Mucosa of stomach (tissue), 1 donor: ENCODE measurements at regions not wholly inside any gene's neighbourhood (a gene's known extent, or its start where the extent isn't known, plus 50 kb on each side); places are given as distances from the start of the nearest gene placed in this dataset.
"Not testable (repeated sequence)": the region's sequence is repeated elsewhere in the genome, so short reads cannot be mapped to it uniquely, and the experiment has no call there.

Experiments
- H3K27me3 ChIP-seq: one replicate; pipeline ENCODE4 v1.7.0; 2013; ENCODE audit warnings: mild to moderate bottlenecking, low read length; ENCODE audit not compliant: control insufficient read depth, insufficient read depth
- H3K36me3 ChIP-seq: one replicate; pipeline ENCODE4 v1.7.0; 2013; ENCODE audit warnings: low read length; ENCODE audit not compliant: control insufficient read depth, insufficient read depth
- H3K4me1 ChIP-seq: one replicate; pipeline ENCODE4 v1.7.0; 2013; ENCODE audit warnings: mild to moderate bottlenecking, low read length; ENCODE audit not compliant: control insufficient read depth, insufficient read depth
- H3K4me3 ChIP-seq: one replicate; pipeline ENCODE4 v1.7.0; 2013; ENCODE audit warnings: low read length
- H3K9ac ChIP-seq: one replicate; pipeline ENCODE4 v1.7.0; 2013; ENCODE audit warnings: mild to moderate bottlenecking, low read length, moderate library complexity
- H3K9me3 ChIP-seq: one replicate; pipeline ENCODE4 v1.7.0; 2013; ENCODE audit warnings: mild to moderate bottlenecking, low read length, moderate library complexity; ENCODE audit not compliant: control insufficient read depth
- donor health status: Pancreatic carcinoma.

GRCh38 chr5:67639313-67639712, 442.7 kb upstream of the CD180 start:
- H3K9ac ChIP-seq = no peak overlapping the region
- H3K27me3 ChIP-seq = no peaks in the 10 kb centered on the region
- H3K4me3 ChIP-seq = no peak overlapping the region
- H3K9me3 ChIP-seq = no peaks in the 10 kb centered on the region
- H3K36me3 ChIP-seq = no peaks in the 10 kb centered on the region
- no peaks in the 10 kb centered on the region for H3K4me1 ChIP-seq

- H3K4me1 ChIP-seq = no peaks in the 10 kb centered on the region
- no peaks in the 10 kb centered on the region for H3K27me3 ChIP-seq
- H3K36me3 ChIP-seq = no peaks in the 10 kb centered on the region
- H3K9me3 ChIP-seq = no peaks in the 10 kb centered on the region
- no peak overlapping the region for H3K4me3 ChIP-seq
- no peak overlapping the region for H3K9ac ChIP-seq
Measured at GRCh38 chr5:67636850-67637524, 440.4 kb upstream of the CD180 start.

GRCh38 chr5:67636091-67636490, 439.5 kb upstream of the CD180 start:
- Histone ChIP-seq H3K9me3 (no peaks in the 10 kb centered on the region), H3K4me1 (no peaks in the 10 kb centered on the region), H3K27me3 (no peaks in the 10 kb centered on the region), H3K9ac (no peak overlapping the region), H3K36me3 (no peaks in the 10 kb centered on the region), H3K4me3 (no peak overlapping the region)

GRCh38 chr5:67627079-67627478, 430.5 kb upstream of the CD180 start:
- not testable (repeated sequence) for H3K9me3 ChIP-seq, H3K36me3 ChIP-seq, H3K27me3 ChIP-seq, H3K4me1 ChIP-seq, H3K9ac ChIP-seq, H3K4me3 ChIP-seq

GRCh38 chr5:67623078-67623477, 426.5 kb upstream of the CD180 start:
- Histone ChIP-seq H3K9ac (no peak overlapping the region), H3K9me3 (no peaks in the 10 kb centered on the region)

GRCh38 chr5:67620424-67621397, 424.1 kb upstream of the CD180 start:
- Histone ChIP-seq H3K36me3 (no peaks in the 10 kb centered on the region), H3K4me3 (no peak overlapping the region), H3K27me3 (no peaks in the 10 kb centered on the region), H3K4me1 (no peaks in the 10 kb centered on the region), H3K9me3 (no peaks in the 10 kb centered on the region), H3K9ac (no peak overlapping the region)

More at GRCh38 chr5:67623078-67623477, 426.5 kb upstream of the CD180 start:
- H3K4me1 ChIP-seq = no peaks in the 10 kb centered on the region
- H3K36me3 ChIP-seq = no peaks in the 10 kb centered on the region
- no peaks in the 10 kb centered on the region for H3K27me3 ChIP-seq
- H3K4me3 ChIP-seq = no peak overlapping the region

- H3K4me1 ChIP-seq = no peaks in the 10 kb centered on the region
- H3K9me3 ChIP-seq = no peaks in the 10 kb centered on the region
- H3K27me3 ChIP-seq = no peaks in the 10 kb centered on the region
- H3K36me3 ChIP-seq = no peaks in the 10 kb centered on the region
- no peak overlapping the region for H3K4me3 ChIP-seq
- no peak overlapping the region for H3K9ac ChIP-seq
Measured at GRCh38 chr5:67619636-67620035, 423.0 kb upstream of the CD180 start.

GRCh38 chr5:67619235-67619634, 422.6 kb upstream of the CD180 start:
- H3K36me3 ChIP-seq = no peaks in the 10 kb centered on the region
- H3K9ac ChIP-seq = no peak overlapping the region
- H3K9me3 ChIP-seq = no peaks in the 10 kb centered on the region
- H3K4me3 ChIP-seq = no peak overlapping the region
- H3K4me1 ChIP-seq = no peaks in the 10 kb centered on the region
- no peaks in the 10 kb centered on the region for H3K27me3 ChIP-seq

GRCh38 chr5:67617051-67617450, 420.5 kb upstream of the CD180 start:
- no peaks in the 10 kb centered on the region for H3K27me3 ChIP-seq
- H3K4me1 ChIP-seq = no peaks in the 10 kb centered on the region
- no peaks in the 10 kb centered on the region for H3K9me3 ChIP-seq
- H3K9ac ChIP-seq = no peak overlapping the region
- H3K36me3 ChIP-seq = no peaks in the 10 kb centered on the region
- H3K4me3 ChIP-seq = no peak overlapping the region

- H3K36me3 ChIP-seq = no peaks in the 10 kb centered on the region
- no peak overlapping the region for H3K4me3 ChIP-seq
- no peaks in the 10 kb centered on the region for H3K4me1 ChIP-seq
- H3K27me3 ChIP-seq = no peaks in the 10 kb centered on the region
- H3K9me3 ChIP-seq = no peaks in the 10 kb centered on the region
- H3K9ac ChIP-seq = no peak overlapping the region
Measured at GRCh38 chr5:67612961-67613360, 416.4 kb upstream of the CD180 start.

- H3K27me3 ChIP-seq = no peaks in the 10 kb centered on the region
- H3K4me1 ChIP-seq = no peaks in the 10 kb centered on the region
- no peak overlapping the region for H3K9ac ChIP-seq
- H3K9me3 ChIP-seq = no peaks in the 10 kb centered on the region
- H3K4me3 ChIP-seq = no peak overlapping the region
- no peaks in the 10 kb centered on the region for H3K36me3 ChIP-seq
Measured at GRCh38 chr5:67610186-67610912, 413.8 kb upstream of the CD180 start.

GRCh38 chr5:67607958-67608357, 411.4 kb upstream of the CD180 start:
- Histone ChIP-seq H3K9ac (no peak overlapping the region), H3K4me1 (no peaks in the 10 kb centered on the region), H3K4me3 (no peak overlapping the region), H3K36me3 (no peaks in the 10 kb centered on the region), H3K9me3 (no peaks in the 10 kb centered on the region), H3K27me3 (no peaks in the 10 kb centered on the region)
